Daoy (cell line): ENCODE measurements at regions not wholly inside any gene's neighbourhood (a gene's known extent, or its start where the extent isn't known, plus 50 kb on each side); places are given as distances from the start of the nearest gene placed in this dataset.

Source experiments
- DNase-seq: peaks from one replicate; pipeline ENCODE4 v3.0.0-alpha.2; 2015; ENCODE audit warnings: low read depth

GRCh38 chr5:26674846-26675245, 363.5 kb downstream of the CDH9 start:
- DNase-seq = no peak

GRCh38 chr5:26669523-26669922, 368.9 kb downstream of the CDH9 start:
- no peak for DNase-seq

GRCh38 chr5:26669031-26669430, 369.4 kb downstream of the CDH9 start:
- DNase-seq = no peak

DNA sequence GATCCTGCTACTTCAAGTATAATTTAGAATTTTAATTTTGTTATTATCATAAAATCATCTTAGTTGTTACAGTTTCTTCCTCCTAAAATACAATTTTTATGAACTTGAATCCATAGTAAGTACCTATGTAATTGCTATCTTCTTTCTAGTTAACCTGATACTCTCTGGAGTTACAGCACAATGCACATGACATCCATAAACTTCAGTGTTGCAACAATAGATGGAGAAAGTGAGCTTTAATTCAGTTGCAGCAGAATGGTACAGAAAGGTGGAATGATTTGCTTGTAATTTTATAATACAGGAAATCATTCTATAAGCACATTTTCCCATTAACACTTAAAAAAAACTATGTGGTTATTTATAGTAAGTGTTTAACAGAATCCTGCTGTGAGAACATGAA, 372.0 kb downstream of the CDH9 start:
- DNase-seq = no peak

DNA sequence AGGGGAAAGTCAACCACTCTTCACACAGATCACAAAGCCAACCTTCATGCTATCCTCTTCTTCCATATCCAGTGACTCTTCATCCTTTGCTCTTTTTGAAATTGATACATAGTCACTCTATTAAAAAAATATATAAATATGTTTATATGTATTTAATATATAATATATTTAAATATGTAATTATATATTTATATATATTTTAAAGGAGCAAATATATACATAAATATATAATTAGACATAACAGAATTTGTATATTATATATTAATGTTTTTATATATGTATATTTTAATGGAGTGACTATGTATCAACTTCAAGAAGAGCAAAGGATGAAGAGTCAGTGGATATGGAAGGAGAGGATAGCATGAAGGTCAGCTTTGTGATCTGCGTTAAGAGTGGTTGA, 374.9 kb downstream of the CDH9 start:
- DNase-seq = no peak

GRCh38 chr5:26662806-26663360, 375.5 kb downstream of the CDH9 start:
- DNase-seq = no peak

DNA sequence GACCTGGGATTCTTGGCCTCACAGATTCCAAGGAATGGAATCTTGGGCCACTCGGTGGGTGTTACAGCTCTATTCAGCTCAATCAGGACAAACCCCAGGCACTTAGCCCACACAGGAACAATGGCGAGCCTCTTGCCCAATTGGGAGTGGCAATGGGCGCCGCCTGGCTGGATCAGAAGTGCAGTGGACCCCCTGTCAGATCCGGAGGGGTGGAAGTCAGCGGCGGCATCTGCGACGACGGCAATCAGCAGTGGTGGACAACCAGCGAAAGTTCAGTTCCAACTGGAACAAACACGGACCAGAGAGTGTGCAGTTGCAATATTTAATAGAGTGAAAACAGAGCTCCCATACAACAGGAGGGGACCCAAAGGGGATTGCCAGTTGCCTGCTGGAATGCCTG, 378.3 kb downstream of the CDH9 start:
- no peak for DNase-seq

- no peak for DNase-seq
Observed at GRCh38 chr5:26649000-26649399, 389.4 kb downstream of the CDH9 start.

- no peak for DNase-seq
Observed at GRCh38 chr5:26647781-26648180, 390.6 kb downstream of the CDH9 start.

DNA sequence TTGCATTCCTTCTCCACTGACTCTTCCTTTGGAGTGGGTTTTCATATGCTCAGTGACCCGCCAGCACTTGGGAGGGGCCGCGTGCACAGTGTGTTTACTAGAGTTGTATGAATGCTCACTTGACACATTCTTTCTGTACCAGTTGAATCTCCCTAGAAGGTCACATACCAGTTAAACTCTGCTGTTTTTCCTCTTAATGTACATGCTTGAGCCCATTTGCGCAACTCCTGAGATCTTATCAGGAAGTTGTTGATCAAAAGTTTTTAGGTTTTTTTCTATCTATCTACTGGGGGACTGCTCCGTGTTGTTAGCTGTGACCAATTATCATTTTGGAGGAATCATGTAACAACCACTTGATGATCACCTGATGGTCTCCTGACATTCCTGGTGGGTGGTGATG, 392.7 kb downstream of the CDH9 start:
- DNase-seq = no peak

GRCh38 chr5:26641492-26641891, 396.9 kb downstream of the CDH9 start:
- no peak for DNase-seq

DNA sequence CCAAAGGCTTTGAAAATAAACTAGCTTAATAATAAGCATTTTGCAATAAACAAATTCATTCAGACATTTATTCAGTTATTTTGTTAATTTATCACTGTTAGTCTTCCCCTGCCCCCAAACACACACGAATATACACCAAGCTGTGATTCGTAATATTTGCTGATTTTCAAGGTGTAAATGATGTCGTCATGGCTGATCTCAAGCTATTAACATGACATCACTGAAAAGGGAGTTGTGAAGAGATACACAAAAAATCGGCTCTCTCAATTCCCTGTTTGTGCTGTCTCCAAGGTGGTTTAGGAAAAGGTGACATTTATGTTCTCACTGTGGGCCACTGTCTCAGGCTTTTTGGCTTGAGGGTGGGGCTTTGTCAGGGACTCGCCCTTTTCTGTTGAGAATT, 413.3 kb downstream of the CDH9 start:
- DNase-seq = no peak

DNA sequence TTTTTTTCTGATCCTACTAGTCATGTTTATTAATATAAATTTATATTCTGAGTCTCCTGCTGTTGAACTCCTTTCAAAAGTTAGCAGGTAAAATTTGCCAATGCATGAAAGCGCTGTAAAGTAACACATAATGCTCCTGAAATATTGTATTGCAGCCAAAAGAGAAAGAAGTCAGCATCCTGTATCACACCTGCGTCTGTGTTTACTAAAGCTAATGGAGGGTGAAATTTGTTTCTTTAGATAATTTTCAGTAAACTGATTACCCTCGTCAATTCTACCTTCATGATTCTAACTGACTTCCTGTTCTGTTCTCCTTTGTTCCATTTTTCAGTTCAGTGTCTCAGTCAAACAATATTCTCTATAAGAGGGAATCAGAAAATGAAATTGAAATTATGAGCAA, 415.4 kb downstream of the CDH9 start:
- DNase-seq = no peak

- no peak for DNase-seq
Observed at GRCh38 chr5:26610577-26610976, 427.8 kb downstream of the CDH9 start.

DNA sequence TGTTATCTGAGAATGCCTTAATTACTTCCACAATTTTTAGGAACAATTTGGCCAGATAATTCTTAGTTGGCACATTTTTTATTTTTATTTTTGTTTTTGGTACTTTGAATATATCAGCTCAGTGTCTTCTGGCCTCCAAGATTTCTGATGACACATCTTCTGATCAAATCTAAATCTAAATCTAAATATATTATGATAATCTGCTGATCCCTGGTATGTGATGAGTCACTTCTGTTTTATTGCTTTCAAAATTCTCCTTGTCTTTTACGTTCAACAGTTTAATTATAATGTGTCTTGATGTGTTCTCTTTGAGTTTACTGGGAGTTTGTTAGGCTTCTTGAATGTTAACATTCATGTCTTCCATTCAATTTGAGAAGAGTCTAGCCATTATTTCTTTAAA, 436.8 kb downstream of the CDH9 start:
- no peak for DNase-seq

DNA sequence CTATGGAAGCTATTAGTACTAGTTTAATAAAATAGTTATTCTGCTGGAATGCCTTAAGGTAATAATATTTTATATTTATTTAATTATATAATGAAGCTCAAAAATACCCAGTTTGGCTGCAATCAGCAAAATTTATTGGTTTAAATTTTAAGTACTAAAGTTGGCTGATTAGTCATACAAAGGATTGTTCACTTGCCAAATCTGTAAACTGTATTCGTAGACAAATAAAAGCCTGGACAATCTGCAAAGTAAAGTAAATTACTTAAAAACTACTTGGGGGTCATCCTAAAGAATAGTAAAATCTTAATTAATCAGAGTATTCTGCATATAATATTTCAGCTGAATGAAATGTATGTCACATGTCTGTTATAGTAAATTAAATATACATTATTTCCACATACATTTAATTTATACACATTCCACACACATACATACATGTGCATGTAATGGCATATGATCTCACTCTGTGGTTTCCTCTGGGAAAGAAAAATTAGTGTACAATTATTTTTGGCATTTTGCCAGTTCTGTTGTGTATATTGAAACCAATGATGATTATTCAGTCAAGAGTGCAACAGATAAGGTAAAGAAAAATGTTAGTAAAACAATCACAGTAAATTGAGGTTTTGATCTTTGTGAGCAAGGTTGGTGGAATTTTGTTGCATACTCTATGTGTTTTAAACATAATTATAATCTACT, 455.9 kb downstream of the CDH9 start:
- DNase-seq = no peak

GRCh38 chr5:26579712-26580111, 458.7 kb downstream of the CDH9 start:
- DNase-seq = no peak

GRCh38 chr5:26578002-26578401, 460.4 kb downstream of the CDH9 start:
- no peak for DNase-seq

DNA sequence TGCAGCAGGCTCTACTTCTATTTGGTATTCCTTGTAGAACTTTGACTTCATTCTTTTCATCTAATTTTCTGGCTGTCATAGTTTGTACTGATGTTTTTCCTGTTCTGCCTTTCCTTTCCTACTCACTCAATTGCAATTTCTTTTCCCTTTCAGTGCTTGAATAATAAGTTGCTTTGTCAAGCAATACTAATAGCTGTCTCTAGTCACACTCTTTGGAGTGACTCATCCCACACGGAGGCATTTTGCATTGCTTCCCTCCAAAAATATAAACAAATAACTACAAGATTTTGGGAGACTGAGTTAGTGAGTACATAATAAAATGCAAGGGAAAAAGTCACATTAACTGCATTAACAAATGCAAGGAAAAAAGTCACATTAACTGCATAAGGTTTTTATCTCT, 465.9 kb downstream of the CDH9 start:
- no peak for DNase-seq

DNA sequence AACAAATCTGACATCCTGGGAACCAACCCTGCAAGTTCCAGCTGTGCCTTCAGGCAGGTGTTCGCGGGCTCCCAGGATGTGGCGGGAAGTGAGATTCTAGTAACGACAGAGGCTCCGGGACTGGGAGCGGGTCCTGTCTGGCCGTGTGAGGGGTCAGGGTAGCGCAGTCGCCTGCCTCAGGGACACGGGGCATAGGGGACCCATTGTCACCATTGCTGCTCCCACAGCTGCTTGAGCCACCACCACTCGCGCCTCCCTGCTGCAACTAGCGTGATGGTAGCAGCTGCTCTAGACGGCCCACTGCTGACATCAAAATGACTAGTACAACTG, 468.5 kb downstream of the CDH9 start:
- DNase-seq = no peak

- DNase-seq = no peak
Observed at GRCh38 chr5:26569241-26569928, 469.0 kb downstream of the CDH9 start.

GRCh38 chr5:26568316-26568715, 470.1 kb downstream of the CDH9 start:
- DNase-seq = no peak

DNA sequence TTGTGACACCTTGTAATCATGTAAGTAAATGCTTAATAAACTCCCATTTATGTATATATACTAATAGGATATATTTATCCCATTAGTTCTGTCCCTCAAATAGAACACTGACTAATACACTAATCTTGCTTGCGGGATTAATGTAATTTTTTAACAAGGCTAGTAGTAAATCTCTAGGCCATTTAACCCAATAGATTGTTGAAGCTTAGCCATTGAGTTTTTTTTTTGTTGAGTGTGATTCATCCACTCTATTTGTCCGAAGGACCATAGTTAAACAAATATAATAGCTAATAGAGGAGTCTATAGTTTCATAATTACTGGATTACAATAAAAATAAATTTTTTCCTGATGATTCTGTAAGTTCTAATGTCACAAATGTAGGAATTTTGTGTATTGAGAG, 474.4 kb downstream of the CDH9 start:
- DNase-seq = no peak

GRCh38 chr5:26553079-26553478, 485.3 kb downstream of the CDH9 start:
- peak; percentile 5 for DNase-seq
